ENCODE measurements at regions not wholly inside any gene's neighbourhood (a gene's known extent, or its start where the extent isn't known, plus 50 kb on each side); places are given as distances from the start of the nearest gene placed in this dataset.

DNA sequence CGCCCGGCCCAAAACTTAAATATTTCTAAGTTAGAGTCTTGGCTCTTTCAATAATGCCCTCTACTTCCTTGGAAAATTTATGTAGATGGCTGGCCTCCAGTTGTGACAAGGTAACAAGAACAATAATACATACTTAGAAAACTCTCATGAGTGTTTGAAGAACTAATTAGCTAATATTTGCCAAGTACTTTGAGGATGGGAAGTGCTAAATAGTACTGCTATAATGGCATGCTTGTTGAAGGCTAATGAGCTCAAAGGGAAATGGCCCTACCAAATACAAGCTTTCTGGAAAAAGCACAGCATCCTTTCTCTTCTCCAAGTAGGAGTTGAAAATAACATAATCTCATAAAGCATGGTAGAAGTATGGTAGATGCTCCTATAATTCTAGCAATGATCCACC lies 1022.2 kb upstream of the PIK3C3 start:
- no peak for TF ChIP-seq CTCF (conservative IDR thresholded peaks at IDR 0.05; ENCODE audit: low read length)
- TF ChIP-seq EZH2phosphoT487 (IDR thresholded peaks at IDR 0.05; ENCODE audit: borderline replicate concordance, low read depth, low read length) = no peak
